ENCODE measurements at regions not wholly inside any gene's neighbourhood (a gene's known extent, or its start where the extent isn't known, plus 50 kb on each side); places are given as distances from the start of the nearest gene placed in this dataset.

DNA sequence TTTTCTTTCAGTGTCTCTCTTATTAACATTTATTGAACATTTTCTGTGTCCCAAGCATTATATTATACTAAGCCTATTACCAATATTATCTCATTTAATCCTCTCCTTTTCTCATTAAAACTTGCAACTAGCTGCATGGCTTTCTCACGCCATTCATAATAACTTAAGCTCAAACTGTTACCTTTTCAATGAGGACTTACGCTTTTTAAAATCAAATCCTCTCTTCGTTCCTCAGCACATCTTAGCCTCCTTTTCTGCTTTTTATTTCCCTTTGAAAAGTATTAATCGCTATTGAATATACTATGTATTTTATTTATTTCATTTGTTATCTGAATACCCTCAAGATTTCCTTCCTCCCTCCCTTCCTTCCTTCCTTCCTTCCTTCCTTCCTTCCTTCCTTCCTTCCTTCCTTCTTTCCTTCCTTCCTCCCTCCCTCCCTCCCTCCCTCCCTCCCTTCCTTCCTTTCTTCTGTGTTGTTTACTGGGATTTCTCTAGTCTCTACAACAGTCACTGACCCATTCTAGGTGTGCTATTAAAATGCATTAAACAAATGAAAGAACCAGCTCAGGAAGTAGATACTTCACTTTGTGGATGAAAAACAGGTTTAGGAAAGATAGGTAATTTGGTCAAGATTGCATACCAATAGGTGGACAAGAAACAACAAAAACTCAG is 294.1 kb upstream of the TUT7 start:
- H3K9ac ChIP-seq (ENCODE audit: low read length) = no peak overlapping the region
- H3K4me1 ChIP-seq (ENCODE audit: control insufficient read depth in 2 of 2, insufficient read depth in 2 of 2, low read length in 2 of 2) = no peaks in the 10 kb centered on the region
- intact Hi-C loops (cut with micrococcal nuclease) = no loop called here
- WGBS (ENCODE audit: insufficient coverage) = 100% methylated on average over 1 of the region's 4 CpGs
- Mint-ChIP-seq H3K4me1 (no peaks in the 10 kb centered on the region), H3K4me3 (no peak overlapping the region), H3K27ac (no peak overlapping the region), H3K27me3 (no peaks in the 10 kb centered on the region), H3K9me3 (ENCODE audit: insufficient read depth) (peaks cover 4% of the 10 kb centered on the region)
- CTCF ChIA-PET = no interaction called here
- ATAC-seq (ENCODE audit: low read depth) = no peak
- H3K27me3 ChIP-seq (replicated peaks in 1 of 4; ENCODE audit: control extremely low read depth in 1 of 4, control insufficient read depth in 3 of 4, insufficient read depth in 4 of 4, low read length in 3 of 4) = no peaks in the 10 kb centered on the region
- no peak overlapping the region for H3K4me3 ChIP-seq (ENCODE audit: control extremely low read depth in 1 of 5, extremely low read depth in 1 of 5, insufficient read depth in 1 of 5, low read depth in 2 of 5, low read length in 4 of 5)
- H4K20me1 ChIP-seq (ENCODE audit: control insufficient read depth, insufficient read depth, low read length, poor library complexity, severe bottlenecking) = no peaks in the 10 kb centered on the region
- H3K27ac ChIP-seq (ENCODE audit: low read length in 2 of 2) = no peak overlapping the region
- no peaks in the 10 kb centered on the region for H3K9me3 ChIP-seq (ENCODE audit: control extremely low read depth in 1 of 3, control insufficient read depth in 2 of 3, insufficient read depth in 1 of 3, low read length in 2 of 3)
- no peaks in the 10 kb centered on the region for H3K79me2 ChIP-seq (ENCODE audit: control insufficient read depth, insufficient read depth, low read length)
- no peak overlapping the region for H3K4me2 ChIP-seq (replicated peaks; ENCODE audit: low read depth, low read length, poor library complexity, severe bottlenecking)
- no peak overlapping the region for H2AFZ ChIP-seq (ENCODE audit: insufficient read depth, low read depth, low read length, poor library complexity, severe bottlenecking)
- TF ChIP-seq, protein P1, sequence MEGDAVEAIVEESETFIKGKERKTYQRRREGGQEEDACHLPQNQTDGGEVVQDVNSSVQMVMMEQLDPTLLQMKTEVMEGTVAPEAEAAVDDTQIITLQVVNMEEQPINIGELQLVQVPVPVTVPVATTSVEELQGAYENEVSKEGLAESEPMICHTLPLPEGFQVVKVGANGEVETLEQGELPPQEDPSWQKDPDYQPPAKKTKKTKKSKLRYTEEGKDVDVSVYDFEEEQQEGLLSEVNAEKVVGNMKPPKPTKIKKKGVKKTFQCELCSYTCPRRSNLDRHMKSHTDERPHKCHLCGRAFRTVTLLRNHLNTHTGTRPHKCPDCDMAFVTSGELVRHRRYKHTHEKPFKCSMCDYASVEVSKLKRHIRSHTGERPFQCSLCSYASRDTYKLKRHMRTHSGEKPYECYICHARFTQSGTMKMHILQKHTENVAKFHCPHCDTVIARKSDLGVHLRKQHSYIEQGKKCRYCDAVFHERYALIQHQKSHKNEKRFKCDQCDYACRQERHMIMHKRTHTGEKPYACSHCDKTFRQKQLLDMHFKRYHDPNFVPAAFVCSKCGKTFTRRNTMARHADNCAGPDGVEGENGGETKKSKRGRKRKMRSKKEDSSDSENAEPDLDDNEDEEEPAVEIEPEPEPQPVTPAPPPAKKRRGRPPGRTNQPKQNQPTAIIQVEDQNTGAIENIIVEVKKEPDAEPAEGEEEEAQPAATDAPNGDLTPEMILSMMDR (IDR thresholded peaks at IDR 0.05) = no peak
- no peak for TF ChIP-seq EZH2 (IDR thresholded peaks at IDR 0.05; ENCODE audit: borderline replicate concordance, insufficient read depth, low read depth, low read length, poor library complexity, severe bottlenecking)
- DNase-seq = no peak
- POLR2A ChIA-PET = no interaction called here
- H3K36me3 ChIP-seq (replicated peaks in 1 of 2; ENCODE audit: control extremely low read depth in 1 of 2, control insufficient read depth in 1 of 2, extremely low read depth in 1 of 2, insufficient read depth in 2 of 2, low read length in 1 of 2) = no peaks in the 10 kb centered on the region

DNA sequence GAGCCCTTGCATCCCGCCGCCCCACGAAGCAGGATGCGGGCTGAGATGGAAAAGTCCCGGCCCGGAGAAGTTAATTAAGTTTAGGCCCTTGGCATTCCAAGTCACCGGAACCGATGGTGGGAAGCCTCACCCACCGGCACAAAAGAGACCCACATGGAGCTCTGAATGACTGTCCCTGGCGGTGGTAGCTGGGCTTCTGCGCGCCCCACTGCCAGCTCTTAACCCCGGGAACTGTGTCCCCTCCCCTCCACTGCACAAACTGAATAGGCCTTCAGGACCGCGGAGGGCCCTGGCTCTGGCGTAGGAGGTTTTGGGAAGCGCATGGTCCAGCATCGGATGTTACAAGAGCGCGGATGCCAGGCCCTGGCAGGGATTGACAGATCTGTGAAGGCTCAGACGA is 291.1 kb upstream of the TUT7 start:
- Histone ChIP-seq H3K27me3 (replicated peaks in 1 of 4; ENCODE audit: control extremely low read depth in 1 of 4, control insufficient read depth in 3 of 4, insufficient read depth in 4 of 4, low read length in 3 of 4) (no peaks in the 10 kb centered on the region), H3K9me3 (ENCODE audit: control extremely low read depth in 1 of 3, control insufficient read depth in 2 of 3, insufficient read depth in 1 of 3, low read length in 2 of 3) (no peaks in the 10 kb centered on the region), H3K36me3 (replicated peaks in 1 of 2; ENCODE audit: control extremely low read depth in 1 of 2, control insufficient read depth in 1 of 2, extremely low read depth in 1 of 2, insufficient read depth in 2 of 2, low read length in 1 of 2) (no peaks in the 10 kb centered on the region), H3K4me1 (ENCODE audit: control insufficient read depth in 2 of 2, insufficient read depth in 2 of 2, low read length in 2 of 2) (no peaks in the 10 kb centered on the region), H3K4me2 (replicated peaks; ENCODE audit: low read depth, low read length, poor library complexity, severe bottlenecking) (no peak overlapping the region), H3K4me3 (ENCODE audit: control extremely low read depth in 1 of 5, extremely low read depth in 1 of 5, insufficient read depth in 1 of 5, low read depth in 2 of 5, low read length in 4 of 5) (no peak overlapping the region), H2AFZ (ENCODE audit: insufficient read depth, low read depth, low read length, poor library complexity, severe bottlenecking) (no peak overlapping the region), H3K79me2 (ENCODE audit: control insufficient read depth, insufficient read depth, low read length) (no peaks in the 10 kb centered on the region), H3K27ac (ENCODE audit: low read length in 2 of 2) (no peak overlapping the region), H4K20me1 (ENCODE audit: control insufficient read depth, insufficient read depth, low read length, poor library complexity, severe bottlenecking) (no peaks in the 10 kb centered on the region), H3K9ac (ENCODE audit: low read length) (no peak overlapping the region)
- Mint-ChIP-seq H3K4me3 (no peak overlapping the region), H3K27me3 (peaks cover 4% of the 10 kb centered on the region), H3K27ac (no peak overlapping the region), H3K9me3 (ENCODE audit: insufficient read depth) (no peaks in the 10 kb centered on the region), H3K4me1 (no peaks in the 10 kb centered on the region)
- ATAC-seq (ENCODE audit: low read depth) (no peak), DNase-seq (no peak)
- TF ChIP-seq, protein P1 (IDR thresholded peaks at IDR 0.05) = no peak
- TF ChIP-seq EZH2 (IDR thresholded peaks at IDR 0.05; ENCODE audit: borderline replicate concordance, insufficient read depth, low read depth, low read length, poor library complexity, severe bottlenecking) = no peak
- intact Hi-C loops (cut with micrococcal nuclease) = no loop called here
- CTCF ChIA-PET = no interaction called here
- POLR2A ChIA-PET = no interaction called here
- WGBS (ENCODE audit: insufficient coverage) = 92% methylated on average over 20 of the region's 21 CpGs
